Ishikawa (cell line): ENCODE measurements at regions not wholly inside any gene's neighbourhood (a gene's known extent, or its start where the extent isn't known, plus 50 kb on each side); places are given as distances from the start of the nearest gene placed in this dataset.

ENCODE experiments used
- CEBPB ChIP-seq: IDR thresholded peaks from 2 replicates; pipeline ENCODE4 v1.6.1; 2012
- CREB1 ChIP-seq: IDR thresholded peaks from 2 replicates; pipeline ENCODE4 v1.6.1; 2012; ENCODE audit warnings: low read depth
- EGR1 ChIP-seq: IDR thresholded peaks from 2 replicates; pipeline ENCODE4 v1.6.1; 2012
- EP300 ChIP-seq: IDR thresholded peaks from 2 replicates; pipeline ENCODE4 v1.6.1; 2012; ENCODE audit warnings: borderline replicate concordance
- FOXM1 ChIP-seq: IDR thresholded peaks from 2 replicates; pipeline ENCODE4 v1.6.1; 2012; ENCODE audit warnings: low read depth, borderline replicate concordance
- NFIC ChIP-seq: IDR thresholded peaks from 2 replicates; pipeline ENCODE4 v1.6.1; 2012
- RAD21 ChIP-seq: IDR thresholded peaks from 2 replicates; pipeline ENCODE4 v1.6.1; 2012; ENCODE audit warnings: low read depth
- TAF1 ChIP-seq: IDR thresholded peaks from 2 replicates; pipeline ENCODE4 v1.6.1; 2012; ENCODE audit warnings: low read depth, mild to moderate bottlenecking
- TCF12 ChIP-seq: IDR thresholded peaks from 2 replicates; pipeline ENCODE4 v1.6.1; 2012; ENCODE audit warnings: low read depth
- YY1 ChIP-seq: IDR thresholded peaks from 2 replicates; pipeline ENCODE4 v1.6.1; 2012; ENCODE audit warnings: low read depth
- ZBTB7A ChIP-seq: IDR thresholded peaks from 2 replicates; pipeline ENCODE4 v1.6.1; 2012; ENCODE audit warnings: low read depth
- TF ChIP-seq, protein P1 (sequence below): IDR thresholded peaks from 2 replicates; pipeline ENCODE4 v1.6.1; 2012

DNA sequence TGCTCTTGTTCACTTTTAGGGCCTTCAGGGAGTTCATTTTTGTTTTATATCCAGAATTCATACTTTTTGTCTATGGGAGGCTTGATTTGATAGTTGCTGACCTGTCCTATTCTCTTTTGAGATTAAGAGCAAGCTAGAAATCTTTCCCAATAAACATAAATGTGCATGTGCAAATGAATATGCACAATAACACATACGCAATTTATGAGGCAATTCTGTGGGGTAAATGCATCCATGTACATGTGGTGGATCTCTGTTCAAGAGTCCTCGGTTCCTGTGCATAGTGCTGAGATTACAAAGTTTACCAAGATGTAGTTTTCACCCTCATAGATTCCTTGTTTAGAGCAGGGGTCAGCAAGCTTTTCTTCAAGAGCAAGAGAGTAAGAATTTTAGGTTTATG lies 640.7 kb downstream of the EDEM1 start:
- TF ChIP-seq EP300 (no peak), YY1 (no peak), CREB1 (no peak), TAF1 (no peak), RAD21 (no peak), TCF12 (no peak), NFIC (no peak), CEBPB (no peak), EGR1 (no peak), ZBTB7A (no peak), FOXM1 (no peak)
- TF ChIP-seq, protein P1, sequence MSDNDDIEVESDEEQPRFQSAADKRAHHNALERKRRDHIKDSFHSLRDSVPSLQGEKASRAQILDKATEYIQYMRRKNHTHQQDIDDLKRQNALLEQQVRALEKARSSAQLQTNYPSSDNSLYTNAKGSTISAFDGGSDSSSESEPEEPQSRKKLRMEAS = no peak
